ENCODE measurements at regions not wholly inside any gene's neighbourhood (a gene's known extent, or its start where the extent isn't known, plus 50 kb on each side); places are given as distances from the start of the nearest gene placed in this dataset.

GRCh38 chr3:84825817-84826216 is 133.0 kb upstream of the CADM2 start:
- no peak overlapping the region for H2BK5ac ChIP-seq (ENCODE audit: low read depth, low read length, poor library complexity, severe bottlenecking)
- H2AK5ac ChIP-seq (ENCODE audit: low read depth, low read length) = no peak overlapping the region
- H3K27me3 ChIP-seq (ENCODE audit: control insufficient read depth, insufficient read depth, low read length) = no peaks in the 10 kb centered on the region
- no peak overlapping the region for H3K4me3 ChIP-seq (ENCODE audit: insufficient read depth, low read depth, low read length)
- dilution Hi-C loops (cut with HindIII; ENCODE audit: low sequenced_read_pairs, unreplicated experiment) (no loop called here), intact Hi-C loops (cut with micrococcal nuclease) (no loop called here), in situ Hi-C loops (cut with MboI; ENCODE audit: low sequenced_read_pairs) (no loop called here)
- H3K9me1 ChIP-seq (ENCODE audit: insufficient read depth, low read length) = no peaks in the 10 kb centered on the region
- no peak overlapping the region for H2BK120ac ChIP-seq (ENCODE audit: low read depth, low read length)
- POLR2A ChIA-PET (ENCODE audit: unreplicated experiment) = no interaction called here
- no peaks in the 10 kb centered on the region for H3K79me1 ChIP-seq (ENCODE audit: low read depth in 1 of 2, low read length in 2 of 2)
- no peak for DNase-seq
- H2BK15ac ChIP-seq (ENCODE audit: low read depth, low read length) = no peak overlapping the region
- no TSS peak for BruUV-seq (replicated peaks)
- no peak overlapping the region for H2BK20ac ChIP-seq (ENCODE audit: low read depth, low read length)
- no peak overlapping the region for H3K18ac ChIP-seq (ENCODE audit: low read depth, low read length)
- H3K4ac ChIP-seq (ENCODE audit: low read depth, low read length) = no peak overlapping the region
- H4K20me1 ChIP-seq (ENCODE audit: insufficient read depth, low read length) = no peaks in the 10 kb centered on the region
- no peak for ATAC-seq (ENCODE audit: low read depth)
- H4K5ac ChIP-seq (ENCODE audit: low read depth, low read length) = no peak overlapping the region
- H3K9ac ChIP-seq (ENCODE audit: low read depth, low read length) = no peak overlapping the region
- H3K23ac ChIP-seq (ENCODE audit: low read depth, low read length) = no peak overlapping the region
- TF ChIP-seq POLR2A (IDR thresholded peaks at IDR 0.05; ENCODE audit: low read depth, low read length) (no peak), ELK1 (IDR thresholded peaks at IDR 0.05; ENCODE audit: borderline replicate concordance, low read depth, low read length) (no peak), MAFK (IDR thresholded peaks at IDR 0.05; ENCODE audit: low read depth, low read length) (no peak), USF2 (IDR thresholded peaks at IDR 0.05; ENCODE audit: low read depth, low read length) (no peak), FOS (IDR thresholded peaks at IDR 0.05; ENCODE audit: low read depth, low read length) (no peak), RCOR1 (IDR thresholded peaks at IDR 0.05; ENCODE audit: insufficient replicate concordance, low read length) (no peak), RAD21 (IDR thresholded peaks at IDR 0.05; ENCODE audit: low read length) (no peak), BHLHE40 (IDR thresholded peaks at IDR 0.05; ENCODE audit: low read depth, low read length) (no peak), MXI1 (IDR thresholded peaks at IDR 0.05; ENCODE audit: borderline replicate concordance, low read depth, low read length) (no peak), CEBPB (IDR thresholded peaks at IDR 0.05; ENCODE audit: low read depth, low read length) (no peak), RFX5 (IDR thresholded peaks at IDR 0.05; ENCODE audit: low read depth, low read length) (no peak), NFE2L2 (IDR thresholded peaks at IDR 0.05; ENCODE audit: low read depth, low read length) (no peak), SMC3 (IDR thresholded peaks at IDR 0.05; ENCODE audit: low read depth, low read length) (no peak), CTCF (conservative IDR thresholded peaks at IDR 0.05; ENCODE audit: low read depth, low read length) (no peak), MAZ (IDR thresholded peaks at IDR 0.05; ENCODE audit: borderline replicate concordance, low read depth, low read length) (no peak), CHD1 (IDR thresholded peaks at IDR 0.05; ENCODE audit: low read depth, low read length) (no peak)
- H3K36me3 ChIP-seq (ENCODE audit: control insufficient read depth, insufficient read depth, low read length) = no peaks in the 10 kb centered on the region
- peaks cover 4% of the 10 kb centered on the region; the same call in 1 of the 2 replicates for H3K9me3 ChIP-seq (ENCODE audit: control insufficient read depth, insufficient read depth, low read length)
- H3K56ac ChIP-seq (ENCODE audit: extremely low read depth, insufficient read depth, low read length) = no peak overlapping the region
- no peaks in the 10 kb centered on the region for H3K4me1 ChIP-seq (ENCODE audit: control insufficient read depth, insufficient read depth, low read length)
- H3K4me2 ChIP-seq (ENCODE audit: low read depth, low read length) = no peak overlapping the region
- H3K14ac ChIP-seq (replicated peaks; ENCODE audit: low read depth, low read length) = no peak overlapping the region
- H4K8ac ChIP-seq (ENCODE audit: low read depth in 2 of 2, low read length in 2 of 2) = no peak overlapping the region
- H4K91ac ChIP-seq (ENCODE audit: insufficient read depth, low read depth, low read length) = no peak overlapping the region
- H2AK9ac ChIP-seq (replicated peaks; ENCODE audit: low read depth, low read length, poor library complexity) = no peak overlapping the region
- no peak overlapping the region for H2AFZ ChIP-seq (replicated peaks; ENCODE audit: low read length, poor library complexity)
- no CpG with 5 or more reads among the region's 1 CpG for WGBS, 2 experiments (ENCODE audit: extremely low coverage in 2 of 2, insufficient read length in 1 of 2)
- CTCF ChIA-PET = no interaction called here
- no peak overlapping the region for H3K27ac ChIP-seq (ENCODE audit: insufficient read depth, low read length)

Data from IMR-90 (cell line).